Liver (tissue), 8 donors: ENCODE measurements at regions not wholly inside any gene's neighbourhood (a gene's known extent, or its start where the extent isn't known, plus 50 kb on each side); places are given as distances from the start of the nearest gene placed in this dataset.

ENCODE experiments used
- DNase-seq: peaks from one replicate; pipeline ENCODE4 v3.0.0-alpha.2; 2017; ENCODE audit warnings: low spot score
- H3K27ac ChIP-seq, 2 donors: one replicate each; pipeline ENCODE4 v1.7.0; 2013; ENCODE audit warnings: inconsistent platforms in 2 of 2, low read length in 2 of 2, control low read depth in 1 of 2, low read depth in 1 of 2, mild to moderate bottlenecking in 1 of 2
- H3K27me3 ChIP-seq, 4 donors: one replicate each; pipeline versions ENCODE4 v1.6.1 to v1.7.0; 2013; ENCODE audit warnings: low read length in 3 of 4, inconsistent platforms in 1 of 4, mild to moderate bottlenecking in 1 of 4, moderate library complexity in 1 of 4; ENCODE audit not compliant: control insufficient read depth in 4 of 4, insufficient read depth in 4 of 4
- H3K36me3 ChIP-seq, 4 donors: one replicate each; pipeline versions ENCODE4 v1.6.1 to v1.7.0; 2013; ENCODE audit warnings: low read length in 3 of 4, mild to moderate bottlenecking in 3 of 4, low read depth in 1 of 4, moderate library complexity in 1 of 4; ENCODE audit not compliant: control insufficient read depth in 4 of 4, insufficient read depth in 3 of 4
- H3K4me1 ChIP-seq, 4 donors: one replicate each; pipeline versions ENCODE4 v1.6.1 to v1.7.0; 2013; ENCODE audit warnings: low read length in 3 of 4, mild to moderate bottlenecking in 3 of 4, moderate library complexity in 1 of 4; ENCODE audit not compliant: control insufficient read depth in 4 of 4, insufficient read depth in 4 of 4
- H3K4me3 ChIP-seq, 3 donors: one replicate each; pipeline versions ENCODE4 v1.6.1 to v1.7.0; 2013; ENCODE audit warnings: low read length in 3 of 3, control low read depth in 1 of 3, low read depth in 1 of 3, mild to moderate bottlenecking in 1 of 3
- H3K9ac ChIP-seq, 2 donors: one replicate each; pipeline ENCODE4 v1.7.0; 2013; ENCODE audit warnings: low read length in 2 of 2, mild to moderate bottlenecking in 2 of 2, moderate library complexity in 2 of 2, control low read depth in 1 of 2, low read depth in 1 of 2
- H3K9me3 ChIP-seq, 4 donors: one replicate each; pipeline versions ENCODE4 v1.6.1 to v1.7.0; 2013; ENCODE audit warnings: low read length in 3 of 4; ENCODE audit not compliant: control insufficient read depth in 4 of 4
- FOXA1 ChIP-seq: IDR thresholded peaks from 2 replicates; pipeline ENCODE4 v1.6.1; 2016; ENCODE audit warnings: antibody characterized with exemption
- FOXA2 ChIP-seq: IDR thresholded peaks from 2 replicates; pipeline ENCODE4 v1.6.1; 2016; ENCODE audit warnings: antibody characterized with exemption
- GABPA ChIP-seq, 2 donors: IDR thresholded peaks in 1 of 2; conservative IDR thresholded peaks in 1 of 2; 2 replicates each; pipeline ENCODE4 v1.6.1; 2016; ENCODE audit warnings: antibody characterized with exemption in 2 of 2, mild to moderate bottlenecking in 1 of 2, moderate library complexity in 1 of 2
- JUND ChIP-seq, 2 donors: IDR thresholded peaks; 2 replicates each; pipeline ENCODE4 v1.6.1; 2016; ENCODE audit warnings: antibody characterized with exemption in 2 of 2
- RAD21 ChIP-seq, 2 donors: IDR thresholded peaks; 2 replicates each; pipeline ENCODE4 v1.6.1; 2016; ENCODE audit warnings: antibody characterized with exemption in 2 of 2, mild to moderate bottlenecking in 2 of 2
- RXRA ChIP-seq, 2 donors: IDR thresholded peaks; 2 replicates each; pipeline ENCODE4 v1.6.1; 2017 to 2018; ENCODE audit warnings: antibody characterized with exemption in 2 of 2, mild to moderate bottlenecking in 1 of 2
- SP1 ChIP-seq: IDR thresholded peaks from 2 replicates; pipeline ENCODE4 v1.6.1; 2018; ENCODE audit warnings: antibody characterized with exemption, mild to moderate bottlenecking
- TAF1 ChIP-seq: conservative IDR thresholded peaks from 2 replicates; pipeline ENCODE4 v1.6.1; 2016; ENCODE audit warnings: antibody characterized with exemption, mild to moderate bottlenecking
- YY1 ChIP-seq: IDR thresholded peaks from 2 replicates; pipeline ENCODE4 v1.6.1; 2016; ENCODE audit warnings: antibody characterized with exemption, mild to moderate bottlenecking
- WGBS: extraction: QIAGEN DNeasy Blood & Tissue Kit; methylation state at CpG from one replicate; pipeline ENCODE4 v1.1.7; 2013; 5-methylcytosine and 5-hydroxymethylcytosine counted together
- TF ChIP-seq, protein P1 (sequence below): fragments of 150-350 bp; IDR thresholded peaks from 2 replicates; pipeline ENCODE4 v1.5.1; 2017; ENCODE audit warnings: improper control_type of control experiment, low read depth, low read length; ENCODE audit not compliant: missing input control
- TF ChIP-seq, protein P2 (sequence below): IDR thresholded peaks from 2 replicates; pipeline ENCODE4 v1.6.1; 2016; ENCODE audit warnings: antibody characterized with exemption
- TF ChIP-seq, protein P3 (sequence below): IDR thresholded peaks from 2 replicates; pipeline ENCODE4 v1.6.1; 2016; ENCODE audit warnings: antibody characterized with exemption, mild to moderate bottlenecking
- TF ChIP-seq, protein P4 (sequence below): IDR thresholded peaks from 2 replicates; pipeline ENCODE4 v1.6.1; 2016; ENCODE audit warnings: antibody characterized with exemption
- donor health status: healthy.
- donor health status: healthy.
- donor health status: healthy.
- donor health status: healthy.
- donor health status: healthy.

DNA sequence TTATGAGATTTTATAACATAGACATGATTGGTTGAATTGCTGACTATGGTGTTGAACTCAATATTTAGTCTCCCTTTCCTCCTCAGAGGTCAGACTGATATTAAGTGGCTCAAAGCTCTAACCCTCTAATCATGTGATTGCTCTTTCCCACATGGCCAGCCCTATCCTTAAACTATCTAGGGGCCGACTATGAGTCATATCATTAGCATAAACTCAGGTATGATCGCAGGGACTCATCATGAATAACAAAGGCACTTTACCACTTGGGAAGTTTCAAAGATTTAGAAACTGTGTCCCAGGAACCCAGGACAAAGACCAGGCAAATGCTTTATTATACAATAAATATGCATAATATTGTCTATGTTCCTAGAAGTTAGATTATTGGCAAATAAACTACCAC lies 894.6 kb upstream of the NEGR1 start:
- Histone ChIP-seq H3K27me3 (no peaks in the 10 kb centered on the region), H3K27ac (no peak overlapping the region), H3K9ac (no peak overlapping the region), H3K4me3 (no peak overlapping the region), H3K36me3 (no peaks in the 10 kb centered on the region), H3K4me1 (no peaks in the 10 kb centered on the region), H3K9me3 (peaks cover 0 to 8% (median 0%) of the 10 kb centered on the region in 4 donors)
- DNase-seq = no peak
- WGBS = 73% methylated on average over 2 of the region's 2 CpGs
- TF ChIP-seq RAD21 (IDR thresholded peaks at IDR 0.05) (no peak), JUND (IDR thresholded peaks at IDR 0.05) (no peak), FOXA2 (no peak), GABPA (IDR thresholded peaks at IDR 0.05 in 1 of 2, conservative IDR thresholded peaks at IDR 0.05 in 1 of 2) (no peak), FOXA1 (no peak), TAF1 (no peak), YY1 (no peak), RXRA (IDR thresholded peaks at IDR 0.05) (no peak), SP1 (no peak)
- TF ChIP-seq, protein P1, sequence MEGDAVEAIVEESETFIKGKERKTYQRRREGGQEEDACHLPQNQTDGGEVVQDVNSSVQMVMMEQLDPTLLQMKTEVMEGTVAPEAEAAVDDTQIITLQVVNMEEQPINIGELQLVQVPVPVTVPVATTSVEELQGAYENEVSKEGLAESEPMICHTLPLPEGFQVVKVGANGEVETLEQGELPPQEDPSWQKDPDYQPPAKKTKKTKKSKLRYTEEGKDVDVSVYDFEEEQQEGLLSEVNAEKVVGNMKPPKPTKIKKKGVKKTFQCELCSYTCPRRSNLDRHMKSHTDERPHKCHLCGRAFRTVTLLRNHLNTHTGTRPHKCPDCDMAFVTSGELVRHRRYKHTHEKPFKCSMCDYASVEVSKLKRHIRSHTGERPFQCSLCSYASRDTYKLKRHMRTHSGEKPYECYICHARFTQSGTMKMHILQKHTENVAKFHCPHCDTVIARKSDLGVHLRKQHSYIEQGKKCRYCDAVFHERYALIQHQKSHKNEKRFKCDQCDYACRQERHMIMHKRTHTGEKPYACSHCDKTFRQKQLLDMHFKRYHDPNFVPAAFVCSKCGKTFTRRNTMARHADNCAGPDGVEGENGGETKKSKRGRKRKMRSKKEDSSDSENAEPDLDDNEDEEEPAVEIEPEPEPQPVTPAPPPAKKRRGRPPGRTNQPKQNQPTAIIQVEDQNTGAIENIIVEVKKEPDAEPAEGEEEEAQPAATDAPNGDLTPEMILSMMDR = no peak
- TF ChIP-seq, protein P2, sequence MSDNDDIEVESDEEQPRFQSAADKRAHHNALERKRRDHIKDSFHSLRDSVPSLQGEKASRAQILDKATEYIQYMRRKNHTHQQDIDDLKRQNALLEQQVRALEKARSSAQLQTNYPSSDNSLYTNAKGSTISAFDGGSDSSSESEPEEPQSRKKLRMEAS = no peak
- TF ChIP-seq, protein P3, sequence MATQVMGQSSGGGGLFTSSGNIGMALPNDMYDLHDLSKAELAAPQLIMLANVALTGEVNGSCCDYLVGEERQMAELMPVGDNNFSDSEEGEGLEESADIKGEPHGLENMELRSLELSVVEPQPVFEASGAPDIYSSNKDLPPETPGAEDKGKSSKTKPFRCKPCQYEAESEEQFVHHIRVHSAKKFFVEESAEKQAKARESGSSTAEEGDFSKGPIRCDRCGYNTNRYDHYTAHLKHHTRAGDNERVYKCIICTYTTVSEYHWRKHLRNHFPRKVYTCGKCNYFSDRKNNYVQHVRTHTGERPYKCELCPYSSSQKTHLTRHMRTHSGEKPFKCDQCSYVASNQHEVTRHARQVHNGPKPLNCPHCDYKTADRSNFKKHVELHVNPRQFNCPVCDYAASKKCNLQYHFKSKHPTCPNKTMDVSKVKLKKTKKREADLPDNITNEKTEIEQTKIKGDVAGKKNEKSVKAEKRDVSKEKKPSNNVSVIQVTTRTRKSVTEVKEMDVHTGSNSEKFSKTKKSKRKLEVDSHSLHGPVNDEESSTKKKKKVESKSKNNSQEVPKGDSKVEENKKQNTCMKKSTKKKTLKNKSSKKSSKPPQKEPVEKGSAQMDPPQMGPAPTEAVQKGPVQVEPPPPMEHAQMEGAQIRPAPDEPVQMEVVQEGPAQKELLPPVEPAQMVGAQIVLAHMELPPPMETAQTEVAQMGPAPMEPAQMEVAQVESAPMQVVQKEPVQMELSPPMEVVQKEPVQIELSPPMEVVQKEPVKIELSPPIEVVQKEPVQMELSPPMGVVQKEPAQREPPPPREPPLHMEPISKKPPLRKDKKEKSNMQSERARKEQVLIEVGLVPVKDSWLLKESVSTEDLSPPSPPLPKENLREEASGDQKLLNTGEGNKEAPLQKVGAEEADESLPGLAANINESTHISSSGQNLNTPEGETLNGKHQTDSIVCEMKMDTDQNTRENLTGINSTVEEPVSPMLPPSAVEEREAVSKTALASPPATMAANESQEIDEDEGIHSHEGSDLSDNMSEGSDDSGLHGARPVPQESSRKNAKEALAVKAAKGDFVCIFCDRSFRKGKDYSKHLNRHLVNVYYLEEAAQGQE = no peak

DNA sequence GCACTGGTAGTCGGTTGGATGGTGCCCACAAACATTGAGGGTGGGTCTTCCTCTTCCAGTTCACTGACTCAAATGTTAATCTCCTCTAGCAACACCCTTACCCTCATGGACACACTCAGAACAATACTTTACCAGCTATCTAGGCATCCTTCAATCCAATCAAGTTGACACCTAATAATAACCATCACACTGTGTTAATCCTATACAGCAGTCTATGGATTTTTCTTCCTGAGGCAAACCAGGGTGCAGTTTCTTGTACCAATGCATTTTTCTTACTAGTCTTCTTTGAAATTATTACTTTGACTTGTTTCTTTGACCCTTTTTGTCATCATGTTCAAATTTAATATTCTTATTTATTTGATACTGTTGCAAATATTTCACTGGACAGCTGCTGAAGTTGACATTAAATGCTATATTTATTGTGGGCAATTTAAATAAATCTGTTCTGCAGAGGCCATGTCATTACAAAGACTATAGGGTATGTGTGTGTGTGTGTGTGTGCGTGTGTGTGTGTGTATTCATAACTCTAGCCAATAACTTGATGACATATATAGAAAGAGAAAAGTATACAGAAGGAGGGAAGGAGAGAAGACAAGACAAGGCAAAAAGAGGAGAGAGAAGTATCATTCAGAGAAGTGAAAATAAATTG lies 884.8 kb upstream of the NEGR1 start:
- 75% methylated on average over 2 of the region's 2 CpGs for WGBS

More for the DNA sequence above, 884.8 kb upstream of the NEGR1 start:
- Histone ChIP-seq H3K36me3 (no peaks in the 10 kb centered on the region), H3K9me3 (no peaks in the 10 kb centered on the region), H3K4me1 (no peaks in the 10 kb centered on the region), H3K9ac (no peak overlapping the region), H3K27ac (no peak overlapping the region), H3K27me3 (no peaks in the 10 kb centered on the region), H3K4me3 (no peak overlapping the region)
- no peak for DNase-seq
- TF ChIP-seq RAD21 (IDR thresholded peaks at IDR 0.05) (no peak), FOXA1 (no peak), TAF1 (no peak), SP1 (no peak)
- TF ChIP-seq, protein P4, sequence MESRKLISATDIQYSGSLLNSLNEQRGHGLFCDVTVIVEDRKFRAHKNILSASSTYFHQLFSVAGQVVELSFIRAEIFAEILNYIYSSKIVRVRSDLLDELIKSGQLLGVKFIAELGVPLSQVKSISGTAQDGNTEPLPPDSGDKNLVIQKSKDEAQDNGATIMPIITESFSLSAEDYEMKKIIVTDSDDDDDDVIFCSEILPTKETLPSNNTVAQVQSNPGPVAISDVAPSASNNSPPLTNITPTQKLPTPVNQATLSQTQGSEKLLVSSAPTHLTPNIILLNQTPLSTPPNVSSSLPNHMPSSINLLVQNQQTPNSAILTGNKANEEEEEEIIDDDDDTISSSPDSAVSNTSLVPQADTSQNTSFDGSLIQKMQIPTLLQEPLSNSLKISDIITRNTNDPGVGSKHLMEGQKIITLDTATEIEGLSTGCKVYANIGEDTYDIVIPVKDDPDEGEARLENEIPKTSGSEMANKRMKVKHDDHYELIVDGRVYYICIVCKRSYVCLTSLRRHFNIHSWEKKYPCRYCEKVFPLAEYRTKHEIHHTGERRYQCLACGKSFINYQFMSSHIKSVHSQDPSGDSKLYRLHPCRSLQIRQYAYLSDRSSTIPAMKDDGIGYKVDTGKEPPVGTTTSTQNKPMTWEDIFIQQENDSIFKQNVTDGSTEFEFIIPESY = no peak
